ENCODE measurements at regions not wholly inside any gene's neighbourhood (a gene's known extent, or its start where the extent isn't known, plus 50 kb on each side); places are given as distances from the start of the nearest gene placed in this dataset.

DNA sequence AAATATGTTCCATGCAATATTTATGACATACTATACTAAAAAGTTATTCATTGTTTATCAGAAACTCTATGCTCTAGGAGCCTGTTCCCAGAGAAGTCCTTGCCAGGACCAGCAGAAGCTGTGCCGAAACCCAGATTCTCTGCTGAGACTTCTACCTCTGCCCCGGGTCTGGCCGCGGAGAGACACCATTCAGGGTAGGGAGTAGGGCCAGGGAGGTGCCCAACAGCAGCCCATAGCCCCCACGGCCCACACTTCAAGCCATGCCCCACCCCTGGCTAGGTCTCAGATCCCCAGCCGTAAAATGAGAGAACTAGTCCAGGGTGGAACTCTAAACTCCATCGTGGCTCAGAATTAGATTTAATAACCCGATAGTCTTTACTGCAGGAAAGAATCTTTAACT is 102.9 kb downstream of the ZFP36L2 start:
- DNase-seq (ENCODE audit: low spot score) = no peak
- Mint-ChIP-seq H3K27me3 (ENCODE audit: low read depth) (peaks cover 3% of the 10 kb centered on the region), H3K36me3 (ENCODE audit: low read depth) (no peaks in the 10 kb centered on the region), H3K27ac (ENCODE audit: unreplicated experiment) (no peak overlapping the region), H3K9me3 (ENCODE audit: low read depth) (peaks cover 14% of the 10 kb centered on the region), H3K4me1 (ENCODE audit: low read depth) (peaks cover under 1% of the 10 kb centered on the region), H3K4me3 (ENCODE audit: unreplicated experiment) (no peak overlapping the region)
- TF ChIP-seq, protein P1, sequence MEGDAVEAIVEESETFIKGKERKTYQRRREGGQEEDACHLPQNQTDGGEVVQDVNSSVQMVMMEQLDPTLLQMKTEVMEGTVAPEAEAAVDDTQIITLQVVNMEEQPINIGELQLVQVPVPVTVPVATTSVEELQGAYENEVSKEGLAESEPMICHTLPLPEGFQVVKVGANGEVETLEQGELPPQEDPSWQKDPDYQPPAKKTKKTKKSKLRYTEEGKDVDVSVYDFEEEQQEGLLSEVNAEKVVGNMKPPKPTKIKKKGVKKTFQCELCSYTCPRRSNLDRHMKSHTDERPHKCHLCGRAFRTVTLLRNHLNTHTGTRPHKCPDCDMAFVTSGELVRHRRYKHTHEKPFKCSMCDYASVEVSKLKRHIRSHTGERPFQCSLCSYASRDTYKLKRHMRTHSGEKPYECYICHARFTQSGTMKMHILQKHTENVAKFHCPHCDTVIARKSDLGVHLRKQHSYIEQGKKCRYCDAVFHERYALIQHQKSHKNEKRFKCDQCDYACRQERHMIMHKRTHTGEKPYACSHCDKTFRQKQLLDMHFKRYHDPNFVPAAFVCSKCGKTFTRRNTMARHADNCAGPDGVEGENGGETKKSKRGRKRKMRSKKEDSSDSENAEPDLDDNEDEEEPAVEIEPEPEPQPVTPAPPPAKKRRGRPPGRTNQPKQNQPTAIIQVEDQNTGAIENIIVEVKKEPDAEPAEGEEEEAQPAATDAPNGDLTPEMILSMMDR (IDR thresholded peaks at IDR 0.05) = no peak

DNA sequence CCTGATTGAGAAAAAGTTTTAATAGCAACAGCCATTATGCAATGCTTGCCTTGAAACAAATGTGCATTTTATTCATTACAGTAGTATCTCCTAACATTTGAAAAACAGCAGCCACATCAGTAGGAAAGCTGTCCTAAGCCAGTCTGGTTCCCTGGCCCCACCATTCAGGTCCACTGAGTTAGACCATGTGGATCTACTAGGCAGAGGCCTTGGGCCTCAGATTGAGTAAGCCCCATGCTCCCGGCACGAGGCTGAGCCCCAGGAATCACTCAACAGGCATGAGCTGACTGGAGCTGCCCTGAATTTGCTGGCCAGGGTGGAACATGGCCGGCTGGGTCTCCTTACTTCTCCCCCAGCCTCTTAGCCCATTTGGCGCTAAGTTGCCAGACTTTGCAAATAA is 103.4 kb downstream of the ZFP36L2 start:
- TF ChIP-seq, protein P1 (IDR thresholded peaks at IDR 0.05) = no peak
- peaks cover 3% of the 10 kb centered on the region for H3K27me3 Mint-ChIP-seq (ENCODE audit: low read depth)
- DNase-seq (ENCODE audit: low spot score) = no peak
- H3K36me3 Mint-ChIP-seq (ENCODE audit: low read depth) = no peaks in the 10 kb centered on the region
- no peak overlapping the region for H3K4me3 Mint-ChIP-seq (ENCODE audit: unreplicated experiment)
- peaks cover 15% of the 10 kb centered on the region for H3K9me3 Mint-ChIP-seq (ENCODE audit: low read depth)
- H3K4me1 Mint-ChIP-seq (ENCODE audit: low read depth) = no peaks in the 10 kb centered on the region
- H3K27ac Mint-ChIP-seq (ENCODE audit: unreplicated experiment) = no peak overlapping the region

DNA sequence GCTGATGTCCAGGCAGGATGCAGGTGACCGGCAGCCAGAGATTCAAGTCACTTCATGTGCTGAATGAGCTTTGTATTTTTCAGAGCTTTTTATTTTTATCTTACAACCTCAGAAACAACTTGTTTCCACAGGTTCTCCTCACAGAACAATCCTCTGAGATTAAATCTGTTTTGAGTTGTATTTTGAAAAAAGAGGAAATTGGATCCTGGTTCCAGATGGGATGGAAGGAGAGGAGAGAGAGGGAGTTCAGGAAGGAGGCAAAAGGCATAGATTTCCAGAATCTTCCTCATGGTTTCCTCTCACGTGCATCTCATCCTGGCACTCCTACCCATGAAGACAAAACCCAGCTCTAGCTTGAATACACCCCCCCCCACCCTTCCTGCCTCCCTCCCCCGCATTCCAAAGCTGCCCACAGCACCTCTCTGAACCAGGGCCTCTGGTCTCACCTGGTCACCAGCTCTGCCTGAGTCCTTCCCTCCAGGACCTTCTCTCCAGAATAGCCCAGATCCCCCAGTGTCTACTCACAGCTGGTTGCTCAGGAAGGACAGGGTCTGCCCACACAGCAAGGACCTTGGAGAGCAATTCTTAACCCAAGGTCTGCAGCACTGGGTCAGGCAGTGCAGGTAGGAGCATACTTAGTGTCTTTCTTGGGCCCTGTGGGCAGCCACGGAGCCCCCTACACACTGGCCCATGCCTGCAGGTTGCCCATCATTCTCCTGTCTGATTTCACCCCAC is 104.7 kb downstream of the ZFP36L2 start:
- peaks cover 15% of the 10 kb centered on the region for H3K9me3 Mint-ChIP-seq (ENCODE audit: low read depth)
- H3K4me3 Mint-ChIP-seq (ENCODE audit: unreplicated experiment) = no peak overlapping the region
- no peak overlapping the region for H3K27ac Mint-ChIP-seq (ENCODE audit: unreplicated experiment)
- TF ChIP-seq, protein P1 (IDR thresholded peaks at IDR 0.05) = no peak
- H3K4me1 Mint-ChIP-seq (ENCODE audit: low read depth) = peaks cover 8% of the 10 kb centered on the region
- H3K36me3 Mint-ChIP-seq (ENCODE audit: low read depth) = no peaks in the 10 kb centered on the region
- DNase-seq (ENCODE audit: low spot score) = no peak
- peaks cover 3% of the 10 kb centered on the region for H3K27me3 Mint-ChIP-seq (ENCODE audit: low read depth)

DNA sequence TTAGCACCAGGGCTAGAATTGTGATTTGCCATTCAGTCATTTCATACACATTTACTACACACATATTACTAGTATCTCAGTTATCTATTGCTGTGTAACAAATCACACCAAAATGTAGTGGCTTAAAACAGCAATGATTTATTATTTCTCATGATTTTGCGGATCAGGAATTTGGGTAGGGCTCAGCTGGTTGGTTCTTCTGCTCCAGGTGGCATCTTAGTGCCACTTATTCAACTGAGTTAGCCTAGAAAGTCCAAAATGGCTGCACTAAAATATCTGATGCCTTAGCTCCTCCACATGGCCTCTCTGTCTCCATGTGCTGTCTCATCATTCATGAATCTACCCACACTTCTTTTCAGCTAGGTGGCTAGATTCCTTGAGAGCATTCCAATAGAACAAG is 107.1 kb downstream of the ZFP36L2 start:
- no peaks in the 10 kb centered on the region for H3K36me3 Mint-ChIP-seq (ENCODE audit: low read depth)
- TF ChIP-seq, protein P1 (IDR thresholded peaks at IDR 0.05) = no peak
- peaks cover 3% of the 10 kb centered on the region for H3K27me3 Mint-ChIP-seq (ENCODE audit: low read depth)
- H3K4me1 Mint-ChIP-seq (ENCODE audit: low read depth) = peaks cover 8% of the 10 kb centered on the region
- H3K4me3 Mint-ChIP-seq (ENCODE audit: unreplicated experiment) = no peak overlapping the region
- peaks cover 15% of the 10 kb centered on the region for H3K9me3 Mint-ChIP-seq (ENCODE audit: low read depth)
- DNase-seq (ENCODE audit: low spot score) = no peak
- no peak overlapping the region for H3K27ac Mint-ChIP-seq (ENCODE audit: unreplicated experiment)

DNA sequence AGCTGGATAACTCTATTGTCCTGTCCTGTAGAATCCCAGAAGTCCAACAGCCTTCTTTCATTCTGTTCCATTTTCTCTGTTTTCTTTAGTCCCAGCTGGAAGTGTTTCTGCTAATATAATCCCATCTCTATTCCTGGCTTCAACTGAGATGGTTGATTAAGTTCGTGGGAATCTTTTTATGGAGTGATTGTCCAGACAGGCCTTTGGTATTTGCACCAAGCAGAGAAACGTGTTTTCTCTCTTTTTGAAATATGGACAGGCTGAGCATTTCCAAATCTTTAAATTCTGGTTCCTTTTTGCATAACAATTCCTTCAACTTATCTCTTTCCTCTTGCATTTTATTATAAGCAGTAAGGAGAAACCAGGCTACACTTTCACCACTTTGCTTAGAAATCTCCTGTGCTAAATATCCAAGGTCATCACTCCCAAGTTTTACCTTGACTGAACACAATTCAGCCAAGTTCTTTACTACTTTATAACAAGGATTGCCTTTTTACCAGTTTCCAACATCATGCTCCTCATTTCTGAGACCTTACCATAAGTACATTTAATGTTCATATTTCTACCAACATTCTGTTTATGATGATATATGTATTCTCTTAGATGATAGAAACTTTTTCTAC is 108.8 kb downstream of the ZFP36L2 start:
- H3K36me3 Mint-ChIP-seq (ENCODE audit: low read depth) = no peaks in the 10 kb centered on the region
- peaks cover 8% of the 10 kb centered on the region for H3K4me1 Mint-ChIP-seq (ENCODE audit: low read depth)
- peaks cover 15% of the 10 kb centered on the region for H3K9me3 Mint-ChIP-seq (ENCODE audit: low read depth)
- TF ChIP-seq, protein P1 (IDR thresholded peaks at IDR 0.05) = no peak
- no peak overlapping the region for H3K27ac Mint-ChIP-seq (ENCODE audit: unreplicated experiment)
- H3K4me3 Mint-ChIP-seq (ENCODE audit: unreplicated experiment) = no peak overlapping the region
- no peak for DNase-seq (ENCODE audit: low spot score)
- H3K27me3 Mint-ChIP-seq (ENCODE audit: low read depth) = no peaks in the 10 kb centered on the region
